ENCODE measurements at regions not wholly inside any gene's neighbourhood (a gene's known extent, or its start where the extent isn't known, plus 50 kb on each side); places are given as distances from the start of the nearest gene placed in this dataset.

DNA sequence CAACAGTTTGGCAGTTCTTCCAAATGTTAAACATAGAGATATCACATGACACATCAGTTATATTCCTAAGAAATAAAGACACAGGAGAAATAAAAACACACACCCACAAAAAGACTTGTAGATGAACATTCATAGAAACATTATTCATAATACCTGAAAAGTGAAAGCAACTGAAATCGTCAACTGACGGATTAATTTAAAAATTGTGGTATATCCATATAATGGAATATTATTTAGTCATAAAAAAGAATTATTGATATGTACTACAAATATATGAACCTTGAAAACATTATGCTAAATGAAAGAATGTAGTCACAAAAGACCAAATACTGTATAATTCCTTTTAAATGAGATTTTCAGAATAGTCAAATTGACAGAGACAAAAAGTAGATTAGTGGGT is 330.2 kb upstream of the CD180 start:
- H3K27me3 ChIP-seq (ENCODE audit: control insufficient read depth in 3 of 3, insufficient read depth in 3 of 3, low read depth in 1 of 3, low read length in 3 of 3) = no peaks in the 10 kb centered on the region
- H3K18ac ChIP-seq (ENCODE audit: low read length) = no peak overlapping the region
- no peak overlapping the region for H4K8ac ChIP-seq (ENCODE audit: low read depth, low read length)
- no peak overlapping the region for H3K23ac ChIP-seq (ENCODE audit: low read depth, low read length, poor library complexity)
- H3K79me1 ChIP-seq (ENCODE audit: low read depth, low read length) = no peaks in the 10 kb centered on the region
- no peak overlapping the region for H3K4me3 ChIP-seq (ENCODE audit: low read length in 2 of 2)
- H2BK120ac ChIP-seq (ENCODE audit: low read depth, low read length) = no peak overlapping the region
- no peak for DNase-seq (ENCODE audit: low spot score)
- peaks cover 1 to 7% of the 10 kb centered on the region in 2 donors for H3K9me3 ChIP-seq (replicated peaks in 1 of 2; ENCODE audit: control insufficient read depth in 2 of 2, insufficient read depth in 1 of 2, low read depth in 1 of 2, low read length in 2 of 2)
- H2BK5ac ChIP-seq (ENCODE audit: low read length) = no peak overlapping the region
- H3K14ac ChIP-seq (ENCODE audit: low read length) = no peak overlapping the region
- H2AFZ ChIP-seq (ENCODE audit: low read length) = no peak overlapping the region
- H3K4me2 ChIP-seq (ENCODE audit: insufficient read depth, low read length, poor library complexity, severe bottlenecking) = no peak overlapping the region
- H4K91ac ChIP-seq (ENCODE audit: low read depth, low read length, poor library complexity) = no peak overlapping the region
- no peak overlapping the region for H2BK15ac ChIP-seq (ENCODE audit: low read length)
- no peak overlapping the region for H2BK12ac ChIP-seq (ENCODE audit: low read length)
- H3K4me1 ChIP-seq (ENCODE audit: control insufficient read depth in 2 of 2, insufficient read depth in 1 of 2, low read depth in 1 of 2, low read length in 2 of 2) = no peaks in the 10 kb centered on the region
- WGBS, 2 donors (ENCODE audit: extremely low coverage in 2 of 2, insufficient read length in 2 of 2, insufficient replicate concordance in 1 of 2) = no CpG with 5 or more reads among the region's 2 CpGs
- H2AK5ac ChIP-seq (ENCODE audit: low read depth, low read length) = no peak overlapping the region
- H3K27ac ChIP-seq (replicated peaks; ENCODE audit: low read length) = no peak overlapping the region
- H3K4ac ChIP-seq (ENCODE audit: low read length) = no peak overlapping the region
- no peaks in the 10 kb centered on the region for H3K36me3 ChIP-seq (replicated peaks in 1 of 2; ENCODE audit: control insufficient read depth in 2 of 2, insufficient read depth in 2 of 2, low read length in 2 of 2)
- no peak overlapping the region for H3K9ac ChIP-seq (ENCODE audit: low read depth, low read length, poor library complexity)

DNA sequence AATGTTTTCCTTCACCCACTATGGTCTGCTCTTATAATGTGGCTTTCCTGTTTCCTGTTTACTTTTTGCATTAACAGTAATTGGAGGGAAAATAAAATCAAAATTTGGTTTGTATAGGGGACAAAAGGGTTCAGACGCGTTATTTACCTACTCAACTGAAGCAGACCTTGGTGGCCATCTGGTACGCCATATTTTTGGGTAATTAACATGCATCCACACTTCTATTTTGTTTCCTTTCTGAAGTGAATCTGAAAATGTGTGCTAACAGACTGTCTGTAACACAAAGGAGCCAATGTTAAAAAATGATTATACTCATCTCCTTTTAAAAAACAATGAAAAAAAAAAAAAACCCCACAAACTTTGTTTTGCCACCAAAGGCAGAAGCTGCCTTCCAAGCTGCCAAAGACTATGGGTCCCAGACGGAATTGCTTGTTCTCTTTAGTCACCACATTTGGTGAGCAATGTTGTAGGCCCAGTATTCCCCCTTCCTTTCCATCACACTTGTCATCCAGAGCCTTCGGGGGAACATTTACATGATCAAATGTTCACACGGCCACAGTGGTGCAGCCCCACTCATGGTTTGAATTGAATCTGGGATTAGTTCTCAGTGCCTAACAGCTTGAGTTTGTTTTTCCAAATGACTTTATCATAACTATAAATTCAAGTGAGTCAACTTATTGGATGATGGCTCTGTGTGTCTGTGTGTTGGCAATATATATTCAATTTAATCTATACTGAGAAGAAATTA is 323.7 kb upstream of the CD180 start:
- no peak for DNase-seq (ENCODE audit: low spot score)
- Histone ChIP-seq H2BK15ac (ENCODE audit: low read length) (no peak overlapping the region), H3K27me3 (ENCODE audit: control insufficient read depth in 3 of 3, insufficient read depth in 3 of 3, low read depth in 1 of 3, low read length in 3 of 3) (no peaks in the 10 kb centered on the region), H2AK5ac (ENCODE audit: low read depth, low read length) (no peak overlapping the region), H3K18ac (ENCODE audit: low read length) (no peak overlapping the region), H2BK120ac (ENCODE audit: low read depth, low read length) (no peak overlapping the region), H3K4me3 (ENCODE audit: low read length in 2 of 2) (no peak overlapping the region), H3K4me2 (ENCODE audit: insufficient read depth, low read length, poor library complexity, severe bottlenecking) (no peak overlapping the region), H2AFZ (ENCODE audit: low read length) (peak overlapping the region; percentile 1), H3K4ac (ENCODE audit: low read length) (no peak overlapping the region), H3K36me3 (replicated peaks in 1 of 2; ENCODE audit: control insufficient read depth in 2 of 2, insufficient read depth in 2 of 2, low read length in 2 of 2) (no peaks in the 10 kb centered on the region), H2BK12ac (ENCODE audit: low read length) (no peak overlapping the region), H3K4me1 (ENCODE audit: control insufficient read depth in 2 of 2, insufficient read depth in 1 of 2, low read depth in 1 of 2, low read length in 2 of 2) (no peaks in the 10 kb centered on the region), H3K27ac (replicated peaks; ENCODE audit: low read length) (no peak overlapping the region), H3K9me3 (replicated peaks in 1 of 2; ENCODE audit: control insufficient read depth in 2 of 2, insufficient read depth in 1 of 2, low read depth in 1 of 2, low read length in 2 of 2) (no peaks in the 10 kb centered on the region), H4K91ac (ENCODE audit: low read depth, low read length, poor library complexity) (no peak overlapping the region), H3K79me1 (ENCODE audit: low read depth, low read length) (no peaks in the 10 kb centered on the region), H2BK5ac (ENCODE audit: low read length) (no peak overlapping the region), H3K23ac (ENCODE audit: low read depth, low read length, poor library complexity) (no peak overlapping the region), H3K14ac (ENCODE audit: low read length) (no peak overlapping the region), H3K9ac (ENCODE audit: low read depth, low read length, poor library complexity) (no peak overlapping the region), H4K8ac (ENCODE audit: low read depth, low read length) (no peak overlapping the region)
- WGBS, 2 donors (ENCODE audit: extremely low coverage in 2 of 2, insufficient read length in 2 of 2, insufficient replicate concordance in 1 of 2) = no CpG with 5 or more reads among the region's 6 CpGs

- no peak overlapping the region for H3K9ac ChIP-seq (ENCODE audit: low read depth, low read length, poor library complexity)
- no CpG with 5 or more reads among the region's 2 CpGs for WGBS, 2 donors (ENCODE audit: extremely low coverage in 2 of 2, insufficient read length in 2 of 2, insufficient replicate concordance in 1 of 2)
- no peak overlapping the region for H2BK5ac ChIP-seq (ENCODE audit: low read length)
- H3K4ac ChIP-seq (ENCODE audit: low read length) = no peak overlapping the region
- H3K4me2 ChIP-seq (ENCODE audit: insufficient read depth, low read length, poor library complexity, severe bottlenecking) = no peak overlapping the region
- no peak overlapping the region for H2BK120ac ChIP-seq (ENCODE audit: low read depth, low read length)
- no peaks in the 10 kb centered on the region for H3K27me3 ChIP-seq (ENCODE audit: control insufficient read depth in 3 of 3, insufficient read depth in 3 of 3, low read depth in 1 of 3, low read length in 3 of 3)
- no peak overlapping the region for H3K14ac ChIP-seq (ENCODE audit: low read length)
- H2BK12ac ChIP-seq (ENCODE audit: low read length) = no peak overlapping the region
- no peak overlapping the region for H3K4me3 ChIP-seq (ENCODE audit: low read length in 2 of 2)
- H2BK15ac ChIP-seq (ENCODE audit: low read length) = no peak overlapping the region
- no peak overlapping the region for H2AK5ac ChIP-seq (ENCODE audit: low read depth, low read length)
- no peak overlapping the region for H3K23ac ChIP-seq (ENCODE audit: low read depth, low read length, poor library complexity)
- H4K8ac ChIP-seq (ENCODE audit: low read depth, low read length) = no peak overlapping the region
- H3K27ac ChIP-seq (replicated peaks; ENCODE audit: low read length) = no peak overlapping the region
- no peak overlapping the region for H4K91ac ChIP-seq (ENCODE audit: low read depth, low read length, poor library complexity)
- H3K9me3 ChIP-seq (replicated peaks in 1 of 2; ENCODE audit: control insufficient read depth in 2 of 2, insufficient read depth in 1 of 2, low read depth in 1 of 2, low read length in 2 of 2) = no peaks in the 10 kb centered on the region
- no peak overlapping the region for H3K18ac ChIP-seq (ENCODE audit: low read length)
- H2AFZ ChIP-seq (ENCODE audit: low read length) = no peak overlapping the region
- no peaks in the 10 kb centered on the region for H3K79me1 ChIP-seq (ENCODE audit: low read depth, low read length)
- H3K36me3 ChIP-seq (replicated peaks in 1 of 2; ENCODE audit: control insufficient read depth in 2 of 2, insufficient read depth in 2 of 2, low read length in 2 of 2) = no peaks in the 10 kb centered on the region
- no peaks in the 10 kb centered on the region for H3K4me1 ChIP-seq (ENCODE audit: control insufficient read depth in 2 of 2, insufficient read depth in 1 of 2, low read depth in 1 of 2, low read length in 2 of 2)
- no peak for DNase-seq (ENCODE audit: low spot score)
Measured at GRCh38 chr5:67518227-67518626, 321.6 kb upstream of the CD180 start.

GRCh38 chr5:67516948-67517565 is 320.5 kb upstream of the CD180 start:
- no peak overlapping the region for H4K8ac ChIP-seq (ENCODE audit: low read depth, low read length)
- no CpG with 5 or more reads among the region's 6 CpGs for WGBS, 2 donors (ENCODE audit: extremely low coverage in 2 of 2, insufficient read length in 2 of 2, insufficient replicate concordance in 1 of 2)

More at GRCh38 chr5:67516948-67517565, 320.5 kb upstream of the CD180 start:
- Histone ChIP-seq H3K27ac (replicated peaks; ENCODE audit: low read length) (no peak overlapping the region), H3K36me3 (replicated peaks in 1 of 2; ENCODE audit: control insufficient read depth in 2 of 2, insufficient read depth in 2 of 2, low read length in 2 of 2) (no peaks in the 10 kb centered on the region), H3K18ac (ENCODE audit: low read length) (no peak overlapping the region), H2BK12ac (ENCODE audit: low read length) (no peak overlapping the region), H4K91ac (ENCODE audit: low read depth, low read length, poor library complexity) (no peak overlapping the region), H3K9me3 (replicated peaks in 1 of 2; ENCODE audit: control insufficient read depth in 2 of 2, insufficient read depth in 1 of 2, low read depth in 1 of 2, low read length in 2 of 2) (no peaks in the 10 kb centered on the region), H3K23ac (ENCODE audit: low read depth, low read length, poor library complexity) (no peak overlapping the region), H2AFZ (ENCODE audit: low read length) (peak overlapping the region; percentile 24), H3K27me3 (ENCODE audit: control insufficient read depth in 3 of 3, insufficient read depth in 3 of 3, low read depth in 1 of 3, low read length in 3 of 3) (no peaks in the 10 kb centered on the region), H2BK5ac (ENCODE audit: low read length) (no peak overlapping the region), H3K4me3 (ENCODE audit: low read length in 2 of 2) (no peak overlapping the region), H3K4me1 (ENCODE audit: control insufficient read depth in 2 of 2, insufficient read depth in 1 of 2, low read depth in 1 of 2, low read length in 2 of 2) (no peaks in the 10 kb centered on the region), H3K14ac (ENCODE audit: low read length) (no peak overlapping the region), H3K4me2 (ENCODE audit: insufficient read depth, low read length, poor library complexity, severe bottlenecking) (no peak overlapping the region), H3K79me1 (ENCODE audit: low read depth, low read length) (no peaks in the 10 kb centered on the region), H2BK15ac (ENCODE audit: low read length) (no peak overlapping the region), H3K4ac (ENCODE audit: low read length) (no peak overlapping the region), H2AK5ac (ENCODE audit: low read depth, low read length) (no peak overlapping the region), H2BK120ac (ENCODE audit: low read depth, low read length) (no peak overlapping the region), H3K9ac (ENCODE audit: low read depth, low read length, poor library complexity) (no peak overlapping the region)
- DNase-seq (ENCODE audit: low spot score) = no peak
